ES-I3 (cell line): ENCODE measurements at regions not wholly inside any gene's neighbourhood (a gene's known extent, or its start where the extent isn't known, plus 50 kb on each side); places are given as distances from the start of the nearest gene placed in this dataset.
"Not testable (repeated sequence)": the region's sequence is repeated elsewhere in the genome, so short reads cannot be mapped to it uniquely, and the experiment has no call there.

ENCODE experiments used
- H3K36me3 ChIP-seq: 2 replicates; pipeline ENCODE4 v1.6.1; 2013; ENCODE audit warnings: mild to moderate bottlenecking, low read length, control low read depth, moderate library complexity; ENCODE audit not compliant: insufficient read depth
- H3K4me1 ChIP-seq: 2 replicates; pipeline ENCODE4 v1.6.1; 2013; ENCODE audit warnings: mild to moderate bottlenecking, control low read depth, low read length; ENCODE audit not compliant: insufficient read depth
- H3K9ac ChIP-seq: 2 replicates; pipeline ENCODE4 v1.6.1; 2013; ENCODE audit warnings: low read depth, mild to moderate bottlenecking, low read length, moderate library complexity
- H3K9me3 ChIP-seq: 2 replicates; pipeline ENCODE4 v1.6.1; 2013; ENCODE audit warnings: mild to moderate bottlenecking, low read length, moderate library complexity; ENCODE audit not compliant: control insufficient read depth, insufficient read depth

DNA sequence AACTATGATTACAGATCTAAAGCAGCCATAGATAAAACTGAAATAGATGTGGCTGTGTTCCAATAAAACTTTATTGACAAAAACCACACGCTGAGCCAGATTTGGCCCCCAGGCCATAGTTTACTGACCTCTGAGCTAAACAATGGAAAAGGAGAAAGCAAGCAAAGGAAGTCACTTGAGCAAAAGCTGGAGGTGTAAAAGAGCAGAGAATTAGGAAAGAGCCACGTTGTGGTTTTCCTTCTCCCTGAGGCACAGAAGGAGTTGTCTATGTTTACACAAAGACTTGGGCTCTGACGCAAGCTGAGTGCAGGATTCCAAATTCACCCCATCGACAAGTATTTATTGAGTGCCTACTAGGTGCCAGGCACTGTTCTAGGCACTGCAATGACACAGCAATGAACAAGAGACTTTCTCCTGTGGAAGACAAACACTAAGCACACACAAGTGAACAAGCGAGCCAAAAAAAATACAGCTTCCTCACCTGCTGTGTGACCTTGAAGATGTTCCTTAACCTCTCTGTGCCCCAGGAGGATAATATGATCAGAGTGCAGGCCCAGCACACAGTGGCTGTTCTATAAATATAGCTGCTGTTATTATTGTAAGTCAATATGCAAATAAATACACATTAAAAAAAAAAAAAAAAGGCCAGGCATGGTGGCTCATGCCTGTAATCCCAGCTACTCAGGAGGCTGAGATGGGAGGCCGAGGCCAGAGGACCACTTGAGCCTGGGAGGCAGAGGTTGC is 75.4 kb upstream of the PTPN1 start:
- Histone ChIP-seq H3K36me3 (no peaks in the 10 kb centered on the region), H3K9me3 (no peaks in the 10 kb centered on the region), H3K9ac (no peak overlapping the region), H3K4me1 (peaks cover 26% of the 10 kb centered on the region)

DNA sequence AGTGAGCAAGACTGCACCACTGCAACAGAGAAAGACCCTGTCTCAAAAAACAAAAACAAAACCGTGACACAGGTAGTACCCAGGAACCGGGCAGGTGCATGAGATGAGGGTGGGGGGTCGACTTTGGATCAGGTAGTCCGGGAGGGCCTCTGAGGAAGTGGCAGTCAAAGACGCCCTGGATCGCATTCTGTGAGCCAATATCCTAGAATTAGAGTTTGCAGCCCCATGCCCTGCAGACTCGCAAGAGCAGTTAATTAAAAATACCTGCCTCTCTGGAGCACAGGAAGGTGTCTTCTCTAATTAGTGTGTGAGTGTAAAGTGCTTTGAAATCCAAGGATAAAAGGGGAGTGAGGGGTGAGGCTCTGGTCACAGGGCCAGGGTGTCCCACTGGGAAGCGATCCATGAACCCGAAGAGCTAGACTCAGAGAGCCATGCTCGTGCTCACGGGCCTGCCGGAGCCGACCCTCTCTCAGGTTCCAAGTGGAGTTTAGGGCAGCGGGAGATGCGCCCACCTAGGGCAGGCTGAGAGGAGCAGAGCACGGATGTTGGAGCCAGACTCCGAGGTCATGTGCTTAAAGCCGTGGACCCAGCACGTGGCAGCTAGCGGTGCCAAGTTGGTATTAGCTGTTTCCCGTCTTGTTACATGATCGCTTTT is 74.7 kb upstream of the PTPN1 start:
- Histone ChIP-seq H3K9ac (no peak overlapping the region), H3K36me3 (no peaks in the 10 kb centered on the region), H3K4me1 (peaks cover 26% of the 10 kb centered on the region), H3K9me3 (no peaks in the 10 kb centered on the region)

- Histone ChIP-seq H3K4me1 (peaks cover 25% of the 10 kb centered on the region), H3K9ac (no peak overlapping the region), H3K36me3 (no peaks in the 10 kb centered on the region), H3K9me3 (no peaks in the 10 kb centered on the region)
These were observed 74.0 kb upstream of the PTPN1 start for GRCh38 chr20:50436052-50436656.

GRCh38 chr20:50436696-50437095 is 73.5 kb upstream of the PTPN1 start:
- H3K36me3 ChIP-seq: no peaks in the 10 kb centered on the region
- H3K9me3 ChIP-seq: no peaks in the 10 kb centered on the region
- H3K4me1 ChIP-seq: peaks cover 20% of the 10 kb centered on the region
- no peak overlapping the region for H3K9ac ChIP-seq

DNA sequence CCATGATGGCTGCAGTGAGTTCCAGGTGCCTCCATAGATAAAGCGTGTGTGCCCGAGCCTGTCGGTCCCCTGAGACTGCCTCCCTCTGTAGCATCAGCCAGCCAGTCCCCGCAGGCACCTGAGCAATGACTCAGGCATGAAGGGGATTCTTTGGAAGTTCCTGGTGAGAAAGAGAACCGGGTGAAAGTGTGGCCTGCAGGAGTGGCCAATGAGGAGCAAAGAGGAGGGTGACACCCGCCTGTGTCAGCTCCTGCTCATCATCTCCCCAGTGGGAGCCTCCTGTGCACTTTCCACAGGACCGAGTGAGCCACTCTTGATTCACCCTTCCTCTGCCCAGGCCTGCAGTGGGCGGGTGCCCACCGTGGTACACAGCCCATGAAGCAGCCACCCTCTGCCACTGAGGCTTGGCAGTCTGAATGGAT is 71.2 kb upstream of the PTPN1 start:
- Histone ChIP-seq H3K4me1 (peaks cover 11% of the 10 kb centered on the region), H3K36me3 (no peaks in the 10 kb centered on the region), H3K9me3 (no peaks in the 10 kb centered on the region), H3K9ac (no peak overlapping the region)

DNA sequence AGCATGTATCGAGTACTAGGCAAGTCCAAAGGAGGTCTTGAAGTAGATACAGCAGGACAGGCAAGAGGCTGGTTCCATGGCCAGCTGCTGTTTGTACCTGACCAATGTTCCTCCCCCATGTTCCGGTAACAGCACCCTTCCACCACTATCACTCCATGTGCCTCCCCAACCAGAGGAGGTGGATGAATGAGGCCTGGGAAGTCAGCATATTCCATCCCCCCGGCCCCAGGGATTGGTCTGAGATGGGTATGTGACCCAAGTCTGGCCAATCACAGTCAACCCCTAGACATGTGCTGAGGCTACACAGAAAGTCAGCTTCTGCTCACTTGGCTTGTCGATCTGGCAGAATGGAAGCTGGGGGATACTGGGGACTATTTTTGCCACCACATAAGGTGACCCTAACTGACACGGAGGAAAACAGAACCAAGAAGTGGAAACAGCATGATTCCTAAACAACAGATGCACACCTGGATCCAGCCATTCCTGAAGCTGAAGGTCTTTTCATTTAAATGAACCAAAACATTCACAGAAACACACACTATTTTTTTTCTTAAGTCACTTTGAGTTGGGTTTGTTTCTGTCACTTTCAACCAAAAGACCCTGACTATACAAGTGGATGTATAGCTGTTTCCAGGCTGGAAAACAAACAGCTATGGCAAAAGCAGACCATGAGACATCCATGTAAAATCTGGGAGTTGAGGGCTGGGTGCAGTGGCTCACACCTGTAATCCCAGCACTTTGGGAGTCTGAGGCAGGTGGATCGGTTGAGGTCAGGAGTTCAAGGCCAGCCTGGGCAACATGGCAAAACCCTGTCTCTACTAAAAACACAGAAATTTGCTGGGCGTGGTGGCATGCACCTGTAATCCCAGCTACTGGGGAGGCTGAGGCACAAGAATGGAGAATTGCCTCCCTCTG is 70.4 kb upstream of the PTPN1 start:
- H3K36me3 ChIP-seq: no peaks in the 10 kb centered on the region
- no peaks in the 10 kb centered on the region for H3K9me3 ChIP-seq
- H3K9ac ChIP-seq: no peak overlapping the region
- peaks cover 6% of the 10 kb centered on the region; the same call in 1 of the 2 replicates for H3K4me1 ChIP-seq

DNA sequence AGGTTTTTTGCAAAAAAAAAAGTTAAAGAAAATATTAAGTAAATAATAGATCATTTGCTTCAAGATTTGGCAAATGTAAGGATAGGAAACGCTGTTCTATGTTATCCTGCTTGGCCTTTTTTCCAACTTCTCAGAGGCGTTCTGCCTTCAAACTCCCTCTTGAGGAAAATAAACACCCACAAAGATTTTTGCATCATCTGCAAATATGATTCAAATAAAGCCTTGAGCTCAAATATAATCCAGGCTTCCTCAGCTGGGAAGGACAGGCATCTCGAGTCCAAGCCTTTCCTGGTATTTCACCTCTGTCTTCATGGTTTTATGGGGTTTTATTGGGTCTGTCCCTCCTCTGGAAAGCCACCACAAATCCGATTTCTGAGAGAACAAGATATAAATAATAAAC is 67.7 kb upstream of the PTPN1 start:
- Histone ChIP-seq H3K36me3 (no peaks in the 10 kb centered on the region), H3K9me3 (no peaks in the 10 kb centered on the region), H3K9ac (no peak overlapping the region), H3K4me1 (peaks cover 6% of the 10 kb centered on the region; the same call in 1 of the 2 replicates)

GRCh38 chr20:50445354-50446151 is 64.6 kb upstream of the PTPN1 start:
- no peak overlapping the region for H3K9ac ChIP-seq

GRCh38 chr20:50446351-50447101 is 63.7 kb upstream of the PTPN1 start:
- H3K4me1 ChIP-seq: peaks cover 9% of the 10 kb centered on the region; the same call in 1 of the 2 replicates
- no peaks in the 10 kb centered on the region for H3K9me3 ChIP-seq
- no peaks in the 10 kb centered on the region for H3K36me3 ChIP-seq
- no peak overlapping the region for H3K9ac ChIP-seq

More at GRCh38 chr20:50445354-50446151, 64.6 kb upstream of the PTPN1 start:
- Histone ChIP-seq H3K9me3 (no peaks in the 10 kb centered on the region), H3K36me3 (no peaks in the 10 kb centered on the region), H3K4me1 (no peaks in the 10 kb centered on the region; the same call in 1 of the 2 replicates)

DNA sequence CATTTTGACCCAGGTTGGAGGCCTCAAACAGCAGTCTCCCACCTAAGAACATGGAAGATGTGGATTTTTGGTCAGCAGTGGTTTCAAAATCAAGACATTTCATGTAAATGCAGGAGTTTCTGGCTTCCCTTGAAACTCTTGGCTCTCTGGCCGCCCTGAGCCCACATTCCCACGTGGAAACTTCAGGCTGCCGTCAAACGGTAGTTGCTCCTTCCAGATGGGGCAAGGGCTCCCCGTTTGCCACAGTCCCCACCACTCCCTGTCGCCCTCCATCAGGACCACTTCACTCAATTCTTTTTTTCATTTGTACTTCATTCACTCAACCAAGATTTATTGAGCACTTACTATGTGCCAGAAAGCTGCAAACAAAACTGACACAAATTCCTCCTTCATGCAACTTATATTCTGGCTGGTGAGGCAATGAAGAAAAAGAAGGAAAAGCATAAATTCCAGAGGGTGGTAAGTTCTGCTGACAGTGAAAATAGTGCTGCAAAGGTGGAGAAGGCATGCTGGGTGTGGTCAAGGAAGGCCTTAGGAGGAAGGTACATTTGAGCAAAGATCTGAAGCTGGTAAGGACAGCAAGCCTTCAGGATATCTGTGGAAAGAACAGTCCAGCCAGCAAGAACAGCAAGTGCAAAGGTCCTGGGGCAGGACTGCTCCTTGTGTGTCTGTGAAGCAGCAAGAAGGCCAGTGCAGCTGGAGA is 62.9 kb upstream of the PTPN1 start:
- peaks cover 9% of the 10 kb centered on the region; the same call in 1 of the 2 replicates for H3K4me1 ChIP-seq
- H3K36me3 ChIP-seq: no peaks in the 10 kb centered on the region
- H3K9ac ChIP-seq: no peak overlapping the region
- H3K9me3 ChIP-seq: no peaks in the 10 kb centered on the region

DNA sequence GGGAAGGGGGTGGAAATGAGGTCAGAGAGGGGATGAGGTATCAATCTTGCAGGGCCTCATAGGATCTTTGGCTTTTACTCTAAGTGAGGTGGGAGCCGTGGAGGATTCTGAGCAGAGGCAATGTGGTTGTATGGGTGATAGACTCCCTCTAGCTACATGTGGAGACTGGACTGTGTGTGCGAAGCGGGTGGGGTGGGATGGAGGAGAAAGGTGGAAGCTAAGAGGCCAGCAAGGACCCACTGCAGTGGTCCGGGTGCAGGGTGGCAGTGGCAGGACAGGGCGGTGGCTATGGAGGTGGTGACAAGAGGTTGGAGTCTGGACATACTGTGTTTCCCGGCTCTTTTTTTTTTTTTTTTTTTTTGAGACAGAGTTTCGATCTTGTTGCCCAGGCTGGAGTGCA is 62.4 kb upstream of the PTPN1 start:
- H3K9ac ChIP-seq: no peak overlapping the region
- no peaks in the 10 kb centered on the region for H3K9me3 ChIP-seq
- peaks cover 9% of the 10 kb centered on the region; the same call in 1 of the 2 replicates for H3K4me1 ChIP-seq
- no peaks in the 10 kb centered on the region for H3K36me3 ChIP-seq

GRCh38 chr20:50448625-50449403 is 61.4 kb upstream of the PTPN1 start:
- H3K9me3 ChIP-seq, H3K36me3 ChIP-seq, H3K9ac ChIP-seq, H3K4me1 ChIP-seq: not testable (repeated sequence)
